ENCODE measurements at regions not wholly inside any gene's neighbourhood (a gene's known extent, or its start where the extent isn't known, plus 50 kb on each side); places are given as distances from the start of the nearest gene placed in this dataset.

DNA sequence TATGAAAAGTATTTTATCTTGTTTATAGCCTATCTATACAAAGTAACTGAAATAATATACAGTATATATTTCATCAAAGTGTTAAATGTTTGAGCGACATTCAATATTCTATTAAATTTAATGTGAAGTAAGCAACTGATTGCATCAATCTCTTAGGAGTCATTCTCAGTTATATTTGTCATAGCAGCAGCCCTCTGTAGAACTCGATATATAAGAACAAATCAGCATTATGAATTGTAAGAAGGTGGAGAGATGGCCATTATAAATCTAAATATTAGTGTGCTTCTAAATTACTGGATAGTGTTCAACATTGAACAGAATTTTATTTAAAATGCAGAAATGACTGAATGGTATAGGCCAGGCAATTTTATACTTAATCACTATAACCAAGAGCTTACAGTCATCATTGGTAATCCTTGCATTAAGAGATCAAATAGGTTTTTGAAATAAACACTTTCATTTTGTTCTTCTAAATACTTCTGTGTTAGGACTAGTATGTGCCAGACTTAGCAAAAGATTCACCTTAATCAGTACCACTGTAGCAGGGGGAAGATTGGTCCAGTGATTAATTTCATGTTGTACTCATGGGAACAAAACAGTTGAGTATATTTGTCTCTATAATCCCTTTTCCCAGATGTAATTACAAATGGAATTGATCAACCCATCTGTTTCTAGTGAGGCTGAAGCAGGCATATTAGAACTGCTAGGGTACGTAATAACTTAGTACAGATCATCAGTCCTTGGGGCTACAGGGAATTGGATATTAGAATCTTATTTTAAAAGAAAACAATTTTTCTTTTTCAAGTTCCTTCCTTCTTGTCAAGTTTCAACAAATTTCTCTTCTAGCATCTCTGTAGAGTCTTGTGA is 108.3 kb upstream of the TYRP1 start:
- H3K9ac ChIP-seq (ENCODE audit: low read depth, low read length): no peak overlapping the region
- H3K27me3 ChIP-seq (ENCODE audit: insufficient read depth, low read length): no peaks in the 10 kb centered on the region
- H3K9me3 ChIP-seq (ENCODE audit: insufficient read depth, low read depth, low read length): no peaks in the 10 kb centered on the region
- no peak overlapping the region for H3K27ac ChIP-seq (ENCODE audit: low read length)
- H3K4me1 ChIP-seq (ENCODE audit: insufficient read depth, low read length): no peaks in the 10 kb centered on the region
- H3K4me3 ChIP-seq (ENCODE audit: low read length): no peak overlapping the region
- no peaks in the 10 kb centered on the region for H3K36me3 ChIP-seq (ENCODE audit: insufficient read depth, low read depth, low read length)

DNA sequence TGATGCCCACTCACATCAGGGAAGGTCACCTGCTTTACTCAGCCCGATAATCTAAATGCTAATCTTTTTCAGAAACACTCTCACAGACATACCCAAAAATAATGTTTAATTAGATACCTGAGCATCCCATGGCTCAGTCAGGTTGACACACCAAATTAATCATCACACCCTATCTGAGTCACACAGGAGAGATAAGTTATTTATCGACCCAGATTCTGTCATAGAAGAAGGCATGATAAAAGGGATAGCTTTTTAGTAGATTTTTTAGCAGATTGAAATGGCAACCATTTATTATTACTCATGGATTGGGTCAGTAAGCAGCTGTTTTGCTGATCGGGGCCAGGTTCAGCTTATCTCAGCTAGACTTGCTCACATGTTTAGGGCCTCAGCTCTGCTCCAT is 97.8 kb upstream of the TYRP1 start:
- H3K9ac ChIP-seq (ENCODE audit: low read depth, low read length): no peak overlapping the region
- H3K27me3 ChIP-seq (ENCODE audit: insufficient read depth, low read length): no peaks in the 10 kb centered on the region
- no peaks in the 10 kb centered on the region for H3K9me3 ChIP-seq (ENCODE audit: insufficient read depth, low read depth, low read length)
- no peak overlapping the region for H3K4me3 ChIP-seq (ENCODE audit: low read length)
- H3K4me1 ChIP-seq (ENCODE audit: insufficient read depth, low read length): no peaks in the 10 kb centered on the region
- H3K27ac ChIP-seq (ENCODE audit: low read length): no peak overlapping the region
- H3K36me3 ChIP-seq (ENCODE audit: insufficient read depth, low read depth, low read length): no peaks in the 10 kb centered on the region

- no peaks in the 10 kb centered on the region for H3K36me3 ChIP-seq (ENCODE audit: insufficient read depth, low read depth, low read length)
Measured at GRCh38 chr9:12604164-12604821, 88.9 kb upstream of the TYRP1 start.

DNA sequence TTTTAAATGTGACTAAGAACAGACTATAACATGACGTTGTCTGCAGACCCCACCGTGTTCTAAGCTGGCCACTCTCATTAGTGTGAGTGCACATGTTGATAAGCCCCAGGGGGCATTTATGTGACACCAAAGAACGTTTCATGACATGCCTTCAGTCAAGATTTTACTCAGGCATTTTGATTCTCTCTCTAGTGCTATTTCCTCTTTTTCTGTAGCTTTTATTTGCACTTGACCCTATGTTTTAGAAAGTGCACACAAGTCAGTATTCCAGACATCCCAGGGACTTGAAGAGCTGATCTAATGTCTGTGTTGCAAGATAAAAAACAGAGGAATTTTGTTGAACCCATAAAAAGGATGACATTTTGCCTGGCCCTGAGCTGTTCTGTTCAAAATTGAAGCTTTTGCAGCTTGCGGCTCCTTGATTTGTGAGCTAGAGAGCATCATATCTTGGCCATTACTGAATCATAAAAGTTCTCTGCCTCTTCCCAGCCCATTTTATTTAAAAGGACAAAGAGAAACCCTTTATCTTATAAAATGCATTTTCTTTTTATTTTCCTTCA is 80.9 kb upstream of the TYRP1 start:
- H3K9ac ChIP-seq (ENCODE audit: low read depth, low read length): no peak overlapping the region
- H3K4me1 ChIP-seq (ENCODE audit: insufficient read depth, low read length): no peaks in the 10 kb centered on the region
- H3K27me3 ChIP-seq (ENCODE audit: insufficient read depth, low read length): no peaks in the 10 kb centered on the region

More at GRCh38 chr9:12604164-12604821, 88.9 kb upstream of the TYRP1 start:
- no peak overlapping the region for H3K27ac ChIP-seq (ENCODE audit: low read length)
- H3K9me3 ChIP-seq (ENCODE audit: insufficient read depth, low read depth, low read length): no peaks in the 10 kb centered on the region
- H3K4me3 ChIP-seq (ENCODE audit: low read length): no peak overlapping the region
- H3K4me1 ChIP-seq (ENCODE audit: insufficient read depth, low read length): no peaks in the 10 kb centered on the region
- H3K9ac ChIP-seq (ENCODE audit: low read depth, low read length): no peak overlapping the region
- no peaks in the 10 kb centered on the region for H3K27me3 ChIP-seq (ENCODE audit: insufficient read depth, low read length)

GRCh38 chr9:12613071-12613470 is 80.1 kb upstream of the TYRP1 start:
- H3K27me3 ChIP-seq (ENCODE audit: insufficient read depth, low read length): no peaks in the 10 kb centered on the region
- no peaks in the 10 kb centered on the region for H3K36me3 ChIP-seq (ENCODE audit: insufficient read depth, low read depth, low read length)
- H3K4me3 ChIP-seq (ENCODE audit: low read length): no peak overlapping the region
- H3K27ac ChIP-seq (ENCODE audit: low read length): no peak overlapping the region
- H3K4me1 ChIP-seq (ENCODE audit: insufficient read depth, low read length): no peaks in the 10 kb centered on the region
- H3K9me3 ChIP-seq (ENCODE audit: insufficient read depth, low read depth, low read length): no peaks in the 10 kb centered on the region
- H3K9ac ChIP-seq (ENCODE audit: low read depth, low read length): no peak overlapping the region

More for the DNA sequence above, 80.9 kb upstream of the TYRP1 start:
- Histone ChIP-seq H3K27ac (ENCODE audit: low read length) (no peak overlapping the region), H3K36me3 (ENCODE audit: insufficient read depth, low read depth, low read length) (no peaks in the 10 kb centered on the region), H3K9me3 (ENCODE audit: insufficient read depth, low read depth, low read length) (no peaks in the 10 kb centered on the region), H3K4me3 (ENCODE audit: low read length) (no peak overlapping the region)

DNA sequence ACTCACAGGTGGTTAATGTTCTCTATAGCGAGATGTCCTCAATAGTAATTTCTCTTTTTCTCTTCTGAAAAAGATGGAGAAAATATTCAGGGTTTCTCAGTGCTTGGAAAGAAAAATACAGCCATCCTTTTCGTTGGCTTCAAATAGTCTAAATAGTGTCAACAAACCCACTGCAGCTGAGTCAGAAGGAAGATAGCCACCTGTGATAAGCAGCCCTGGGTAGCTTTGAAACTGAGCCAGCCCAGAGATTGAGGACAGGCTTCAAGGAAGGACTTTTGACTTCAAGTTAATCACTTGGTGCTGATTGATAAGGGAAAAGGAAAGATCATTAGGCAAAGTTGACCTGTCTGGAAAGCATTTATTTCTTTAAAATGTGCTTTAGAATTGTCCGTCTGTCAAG is 78.7 kb upstream of the TYRP1 start:
- no peaks in the 10 kb centered on the region for H3K4me1 ChIP-seq (ENCODE audit: insufficient read depth, low read length)

GRCh38 chr9:12618956-12619355 is 74.2 kb upstream of the TYRP1 start:
- no peaks in the 10 kb centered on the region for H3K27me3 ChIP-seq (ENCODE audit: insufficient read depth, low read length)
- no peak overlapping the region for H3K9ac ChIP-seq (ENCODE audit: low read depth, low read length)
- no peaks in the 10 kb centered on the region for H3K36me3 ChIP-seq (ENCODE audit: insufficient read depth, low read depth, low read length)
- no peaks in the 10 kb centered on the region for H3K9me3 ChIP-seq (ENCODE audit: insufficient read depth, low read depth, low read length)
- no peaks in the 10 kb centered on the region for H3K4me1 ChIP-seq (ENCODE audit: insufficient read depth, low read length)
- no peak overlapping the region for H3K27ac ChIP-seq (ENCODE audit: low read length)
- H3K4me3 ChIP-seq (ENCODE audit: low read length): no peak overlapping the region

More for the DNA sequence above, 78.7 kb upstream of the TYRP1 start:
- Histone ChIP-seq H3K4me3 (ENCODE audit: low read length) (no peak overlapping the region), H3K27ac (ENCODE audit: low read length) (no peak overlapping the region), H3K9me3 (ENCODE audit: insufficient read depth, low read depth, low read length) (no peaks in the 10 kb centered on the region), H3K9ac (ENCODE audit: low read depth, low read length) (no peak overlapping the region), H3K27me3 (ENCODE audit: insufficient read depth, low read length) (no peaks in the 10 kb centered on the region), H3K36me3 (ENCODE audit: insufficient read depth, low read depth, low read length) (no peaks in the 10 kb centered on the region)

DNA sequence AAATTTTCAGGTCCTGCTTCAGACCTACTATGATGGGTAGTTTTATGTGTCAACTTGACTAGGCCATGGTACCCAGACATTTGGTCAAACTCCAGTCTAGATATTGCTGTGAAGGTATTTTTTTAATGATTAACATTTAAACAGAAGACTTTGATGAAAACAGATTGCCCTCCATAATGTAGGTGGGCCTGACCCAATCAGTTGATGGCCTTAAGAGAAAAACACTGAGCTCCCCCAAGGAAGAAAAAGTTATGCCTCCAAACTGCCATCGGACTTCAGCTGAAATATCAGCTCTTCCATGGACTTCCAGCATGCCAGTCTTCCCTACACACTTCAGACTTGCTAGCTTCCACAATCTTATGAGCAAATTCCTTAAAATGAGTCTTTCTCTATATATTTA is 67.3 kb upstream of the TYRP1 start:
- Histone ChIP-seq H3K4me3 (ENCODE audit: low read length) (no peak overlapping the region), H3K9ac (ENCODE audit: low read depth, low read length) (no peak overlapping the region), H3K36me3 (ENCODE audit: insufficient read depth, low read depth, low read length) (no peaks in the 10 kb centered on the region), H3K27ac (ENCODE audit: low read length) (no peak overlapping the region), H3K4me1 (ENCODE audit: insufficient read depth, low read length) (peaks cover 12% of the 10 kb centered on the region), H3K9me3 (ENCODE audit: insufficient read depth, low read depth, low read length) (no peaks in the 10 kb centered on the region), H3K27me3 (ENCODE audit: insufficient read depth, low read length) (no peaks in the 10 kb centered on the region)

- H3K27me3 ChIP-seq (ENCODE audit: insufficient read depth, low read length): no peaks in the 10 kb centered on the region
- no peak overlapping the region for H3K9ac ChIP-seq (ENCODE audit: low read depth, low read length)
- H3K27ac ChIP-seq (ENCODE audit: low read length): no peak overlapping the region
- no peaks in the 10 kb centered on the region for H3K36me3 ChIP-seq (ENCODE audit: insufficient read depth, low read depth, low read length)
- H3K4me1 ChIP-seq (ENCODE audit: insufficient read depth, low read length): peaks cover 12% of the 10 kb centered on the region
- H3K4me3 ChIP-seq (ENCODE audit: low read length): no peak overlapping the region
- no peaks in the 10 kb centered on the region for H3K9me3 ChIP-seq (ENCODE audit: insufficient read depth, low read depth, low read length)
Measured at GRCh38 chr9:12627096-12627495, 66.1 kb upstream of the TYRP1 start.

DNA sequence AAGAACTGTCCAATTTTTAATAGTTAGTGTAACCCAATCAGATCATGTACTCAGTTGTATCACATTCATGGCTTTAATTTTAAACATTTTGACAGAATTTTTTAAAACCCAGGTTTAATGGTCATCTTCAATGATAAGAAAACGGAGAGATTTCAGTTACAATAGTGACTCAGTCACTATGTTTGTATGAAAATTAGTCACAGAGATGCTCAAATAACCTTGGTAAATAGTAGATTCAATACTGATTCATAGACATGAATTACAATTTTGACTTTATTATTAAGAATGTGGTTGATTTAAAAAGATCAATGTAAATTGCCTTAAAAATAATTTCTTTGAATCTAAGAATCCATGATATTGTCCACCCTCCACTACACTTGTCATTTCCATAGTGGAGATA is 64.6 kb upstream of the TYRP1 start:
- Histone ChIP-seq H3K27ac (ENCODE audit: low read length) (no peak overlapping the region), H3K9me3 (ENCODE audit: insufficient read depth, low read depth, low read length) (no peaks in the 10 kb centered on the region), H3K27me3 (ENCODE audit: insufficient read depth, low read length) (no peaks in the 10 kb centered on the region), H3K4me3 (ENCODE audit: low read length) (no peak overlapping the region), H3K9ac (ENCODE audit: low read depth, low read length) (no peak overlapping the region), H3K36me3 (ENCODE audit: insufficient read depth, low read depth, low read length) (no peaks in the 10 kb centered on the region), H3K4me1 (ENCODE audit: insufficient read depth, low read length) (peaks cover 12% of the 10 kb centered on the region)

GRCh38 chr9:12629067-12629466 is 64.1 kb upstream of the TYRP1 start:
- H3K27me3 ChIP-seq (ENCODE audit: insufficient read depth, low read length): no peaks in the 10 kb centered on the region
- peaks cover 12% of the 10 kb centered on the region for H3K4me1 ChIP-seq (ENCODE audit: insufficient read depth, low read length)
- H3K27ac ChIP-seq (ENCODE audit: low read length): no peak overlapping the region
- no peak overlapping the region for H3K4me3 ChIP-seq (ENCODE audit: low read length)
- H3K36me3 ChIP-seq (ENCODE audit: insufficient read depth, low read depth, low read length): no peaks in the 10 kb centered on the region
- no peaks in the 10 kb centered on the region for H3K9me3 ChIP-seq (ENCODE audit: insufficient read depth, low read depth, low read length)
- H3K9ac ChIP-seq (ENCODE audit: low read depth, low read length): no peak overlapping the region

GRCh38 chr9:12631866-12632265 is 61.3 kb upstream of the TYRP1 start:
- Histone ChIP-seq H3K27me3 (ENCODE audit: insufficient read depth, low read length) (no peaks in the 10 kb centered on the region), H3K9ac (ENCODE audit: low read depth, low read length) (no peak overlapping the region), H3K9me3 (ENCODE audit: insufficient read depth, low read depth, low read length) (no peaks in the 10 kb centered on the region; the same call in 1 of the 2 replicates), H3K27ac (ENCODE audit: low read length) (no peak overlapping the region), H3K4me1 (ENCODE audit: insufficient read depth, low read length) (peaks cover 12% of the 10 kb centered on the region), H3K4me3 (ENCODE audit: low read length) (no peak overlapping the region), H3K36me3 (ENCODE audit: insufficient read depth, low read depth, low read length) (no peaks in the 10 kb centered on the region)

Data from iPS-20b (cell line).